Activated CD4-positive, alpha-beta T cell treated with anti-CD3 and anti-CD28 coated beads for 36 hours (primary cell): ENCODE measurements at regions not wholly inside any gene's neighbourhood (a gene's known extent, or its start where the extent isn't known, plus 50 kb on each side); places are given as distances from the start of the nearest gene placed in this dataset.

Experiments
- ATAC-seq: fragments of 200-7000 bp; cut with Tn5 transposase; one replicate; pipeline ENCODE4 v1.10.0; 2021; ENCODE audit warnings: mild to moderate bottlenecking, moderate library complexity
- CTCF ChIA-PET: fragments of 350-600 bp; sonication (Branson Sonifier 250); formaldehyde crosslinking; loops from one replicate; lab custom pipeline; 2021; ENCODE audit warnings: antibody characterized with exemption; lab: Charles Lee
- POLR2A ChIA-PET: fragments of 350-600 bp; sonication (Branson Sonifier 250); formaldehyde crosslinking; loops from one replicate; lab custom pipeline; 2021; ENCODE audit warnings: antibody characterized with exemption, inconsistent platforms; lab: Charles Lee
- DNase-seq: peaks from one replicate; pipeline ENCODE4 v3.0.0-alpha.2; 2020
- H3K27ac Mint-ChIP-seq: one replicate; pipeline ENCODE4 v1.8.0; 2021; ENCODE audit warnings: mixed read lengths
- H3K27me3 Mint-ChIP-seq: one replicate; pipeline ENCODE4 v1.8.0; 2021; ENCODE audit warnings: mixed read lengths
- H3K36me3 Mint-ChIP-seq: one replicate; pipeline ENCODE4 v1.8.0; 2021; ENCODE audit warnings: low read depth, mixed read lengths
- H3K4me1 Mint-ChIP-seq: one replicate; pipeline ENCODE4 v1.8.0; 2021; ENCODE audit warnings: mixed read lengths
- H3K4me3 Mint-ChIP-seq: one replicate; pipeline ENCODE4 v1.8.0; 2021; ENCODE audit warnings: mild to moderate bottlenecking, moderate library complexity, mixed read lengths
- H3K9me3 Mint-ChIP-seq: one replicate; pipeline ENCODE4 v1.8.0; 2021; ENCODE audit warnings: low read depth, mixed read lengths
- intact Hi-C, 2 experiments: fragments of 100-400 bp; cut with DNase I in 1 of 2; cut with micrococcal nuclease in 1 of 2; formaldehyde crosslinking; loops; one replicate each; pipeline versions ENCODE4 v1.14.2 to v1.15.1; 2022 to 2024; cut with DNase I, micrococcal nuclease

- DNase-seq (peak; percentile 26), ATAC-seq (peak; percentile 64)
- Mint-ChIP-seq H3K4me3 (peak overlapping the region; percentile 16), H3K27ac (peak overlapping the region; percentile 44), H3K9me3 (no peaks in the 10 kb centered on the region), H3K36me3 (peaks cover 2% of the 10 kb centered on the region), H3K27me3 (no peaks in the 10 kb centered on the region), H3K4me1 (peaks cover 32% of the 10 kb centered on the region)
- intact Hi-C loops: loop anchor here in 1 of 2 experiments (5.0 kb wide), 1 partner anchor 48 kb away; no protein-coding TSS in a partner anchor
- POLR2A ChIA-PET: no interaction called here
- CTCF ChIA-PET: interaction anchor here (0.9 kb wide), 1 partner anchor 21 kb away, joined by 3 read pairs; no protein-coding TSS in a partner anchor
Observed at GRCh38 chr1:229204921-229205777, 65.8 kb upstream of the RAB4A start.

- POLR2A ChIA-PET: no interaction called here
- Mint-ChIP-seq H3K36me3 (peaks cover 2% of the 10 kb centered on the region), H3K4me3 (no peak overlapping the region), H3K27me3 (no peaks in the 10 kb centered on the region), H3K9me3 (no peaks in the 10 kb centered on the region), H3K27ac (no peak overlapping the region), H3K4me1 (peaks cover 28% of the 10 kb centered on the region)
- DNase-seq: no peak
- CTCF ChIA-PET: interaction anchor here (0.9 kb wide), 1 partner anchor 21 kb away, joined by 3 read pairs; no protein-coding TSS in a partner anchor
- intact Hi-C loops: loop anchor here in 1 of 2 experiments (5.0 kb wide), 1 partner anchor 49 kb away; no protein-coding TSS in a partner anchor
- ATAC-seq: no peak
Observed at GRCh38 chr1:229205854-229206253, 65.1 kb upstream of the RAB4A start.

- intact Hi-C loops: loop anchor here in 1 of 2 experiments (5.0 kb wide), 1 partner anchor 51 kb away; no protein-coding TSS in a partner anchor
- DNase-seq (no peak), ATAC-seq (no peak)
- ChIA-PET CTCF (interaction anchor here (0.7 kb wide), 1 partner anchor 8 kb away, joined by 4 read pairs; no protein-coding TSS in a partner anchor), POLR2A (no interaction called here)
- Mint-ChIP-seq H3K9me3 (no peaks in the 10 kb centered on the region), H3K36me3 (peaks cover 2% of the 10 kb centered on the region), H3K27ac (no peak overlapping the region), H3K27me3 (no peaks in the 10 kb centered on the region), H3K4me1 (peaks cover 26% of the 10 kb centered on the region), H3K4me3 (no peak overlapping the region)
Observed at GRCh38 chr1:229207916-229208315, 63.0 kb upstream of the RAB4A start.

- no peak overlapping the region for H3K4me3 Mint-ChIP-seq
- no peaks in the 10 kb centered on the region for H3K27me3 Mint-ChIP-seq
- H3K27ac Mint-ChIP-seq: no peak overlapping the region
- H3K9me3 Mint-ChIP-seq: no peaks in the 10 kb centered on the region
- H3K36me3 Mint-ChIP-seq: peaks cover 2% of the 10 kb centered on the region
- intact Hi-C loops: loop anchor here in 1 of 2 experiments (5.0 kb wide), 1 partner anchor 51 kb away; no protein-coding TSS in a partner anchor
- ChIA-PET POLR2A (no interaction called here), CTCF (no interaction called here)
- DNase-seq (no peak), ATAC-seq (no peak)
- H3K4me1 Mint-ChIP-seq: peaks cover 26% of the 10 kb centered on the region
Observed at GRCh38 chr1:229208481-229208880, 62.4 kb upstream of the RAB4A start.

GRCh38 chr1:229209386-229209785, 61.5 kb upstream of the RAB4A start:
- H3K4me1 Mint-ChIP-seq: peaks cover 22% of the 10 kb centered on the region
- peaks cover 2% of the 10 kb centered on the region for H3K36me3 Mint-ChIP-seq
- intact Hi-C loops: loop anchor here in 1 of 2 experiments (5.0 kb wide), 1 partner anchor 52 kb away; no protein-coding TSS in a partner anchor
- CTCF ChIA-PET: no interaction called here
- no peaks in the 10 kb centered on the region for H3K27me3 Mint-ChIP-seq
- H3K9me3 Mint-ChIP-seq: no peaks in the 10 kb centered on the region
- H3K27ac Mint-ChIP-seq: no peak overlapping the region
- H3K4me3 Mint-ChIP-seq: no peak overlapping the region
- POLR2A ChIA-PET: no interaction called here
- peak; percentile 76 for ATAC-seq
- peak; percentile 38 for DNase-seq

- Mint-ChIP-seq H3K9me3 (no peaks in the 10 kb centered on the region), H3K4me1 (peaks cover 18% of the 10 kb centered on the region), H3K36me3 (peaks cover 2% of the 10 kb centered on the region), H3K4me3 (no peak overlapping the region), H3K27me3 (no peaks in the 10 kb centered on the region), H3K27ac (no peak overlapping the region)
- ATAC-seq (no peak), DNase-seq (no peak)
- intact Hi-C loops: loop anchor here in 1 of 2 experiments (5.0 kb wide), 1 partner anchor 53 kb away; no protein-coding TSS in a partner anchor
- ChIA-PET CTCF (no interaction called here), POLR2A (no interaction called here)
Observed at GRCh38 chr1:229209816-229210215, 61.1 kb upstream of the RAB4A start.

- Mint-ChIP-seq H3K4me1 (peaks cover 9% of the 10 kb centered on the region), H3K27me3 (no peaks in the 10 kb centered on the region), H3K9me3 (no peaks in the 10 kb centered on the region), H3K4me3 (no peak overlapping the region), H3K27ac (no peak overlapping the region), H3K36me3 (peaks cover 2% of the 10 kb centered on the region)
- ChIA-PET POLR2A (no interaction called here), CTCF (no interaction called here)
- ATAC-seq (no peak), DNase-seq (no peak)
- intact Hi-C loops: no loop called here
Observed at GRCh38 chr1:229210844-229211243, 60.1 kb upstream of the RAB4A start.

- ChIA-PET CTCF (no interaction called here), POLR2A (no interaction called here)
- no peak for ATAC-seq
- Mint-ChIP-seq H3K36me3 (no peaks in the 10 kb centered on the region), H3K27me3 (no peaks in the 10 kb centered on the region), H3K4me3 (no peak overlapping the region), H3K27ac (no peak overlapping the region), H3K9me3 (no peaks in the 10 kb centered on the region), H3K4me1 (peaks cover 6% of the 10 kb centered on the region)
- intact Hi-C loops: no loop called here
- DNase-seq: no peak
Observed at GRCh38 chr1:229213797-229214196, 57.1 kb upstream of the RAB4A start.

GRCh38 chr1:229217716-229218115, 53.2 kb upstream of the RAB4A start:
- no peak overlapping the region for H3K27ac Mint-ChIP-seq
- no peak overlapping the region for H3K4me3 Mint-ChIP-seq
- ATAC-seq: peak; percentile 73
- ChIA-PET POLR2A (no interaction called here), CTCF (interaction anchor here (2.0 kb wide), 1 partner anchor 10 kb away, joined by 10 read pairs; no protein-coding TSS in a partner anchor)
- no peaks in the 10 kb centered on the region for H3K9me3 Mint-ChIP-seq
- no peaks in the 10 kb centered on the region for H3K27me3 Mint-ChIP-seq
- intact Hi-C loops: no loop called here
- peak; percentile 28 for DNase-seq
- no peaks in the 10 kb centered on the region for H3K36me3 Mint-ChIP-seq
- H3K4me1 Mint-ChIP-seq: no peaks in the 10 kb centered on the region

GRCh38 chr1:229218612-229219025, 52.3 kb upstream of the RAB4A start:
- no peaks in the 10 kb centered on the region for H3K9me3 Mint-ChIP-seq
- POLR2A ChIA-PET: no interaction called here
- intact Hi-C loops: no loop called here

GRCh38 chr1:229220163-229220846, 50.6 kb upstream of the RAB4A start:
- POLR2A ChIA-PET: no interaction called here
- ATAC-seq: no peak
- DNase-seq: no peak
- Mint-ChIP-seq H3K4me1 (no peaks in the 10 kb centered on the region), H3K27ac (no peak overlapping the region), H3K9me3 (no peaks in the 10 kb centered on the region), H3K36me3 (no peaks in the 10 kb centered on the region), H3K27me3 (no peaks in the 10 kb centered on the region), H3K4me3 (no peak overlapping the region)
- CTCF ChIA-PET: interaction anchor here (1.0 kb wide), 1 partner anchor 18 kb away, joined by 3 read pairs; no protein-coding TSS in a partner anchor
- intact Hi-C loops: loop anchor here in 1 of 2 experiments (10.0 kb wide), 1 partner anchor 86 kb away; no protein-coding TSS in a partner anchor

More at GRCh38 chr1:229218612-229219025, 52.3 kb upstream of the RAB4A start:
- DNase-seq: no peak
- CTCF ChIA-PET: interaction anchor here (2.0 kb wide), 1 partner anchor 9 kb away, joined by 10 read pairs; no protein-coding TSS in a partner anchor
- H3K4me3 Mint-ChIP-seq: no peak overlapping the region
- H3K36me3 Mint-ChIP-seq: no peaks in the 10 kb centered on the region
- H3K27me3 Mint-ChIP-seq: no peaks in the 10 kb centered on the region
- ATAC-seq: no peak
- no peaks in the 10 kb centered on the region for H3K4me1 Mint-ChIP-seq
- H3K27ac Mint-ChIP-seq: no peak overlapping the region
